ENCODE measurements at regions not wholly inside any gene's neighbourhood (a gene's known extent, or its start where the extent isn't known, plus 50 kb on each side); places are given as distances from the start of the nearest gene placed in this dataset.

GRCh38 chrX:142873214-142873613 lies 152.5 kb upstream of the SPANXN4 start:
- TF ChIP-seq RAD21 (IDR thresholded peaks at IDR 0.05; ENCODE audit: low read length): no peak
- TF ChIP-seq FOS (IDR thresholded peaks at IDR 0.05; ENCODE audit: low read depth, low read length): no peak
- TF ChIP-seq RCOR1 (IDR thresholded peaks at IDR 0.05; ENCODE audit: insufficient replicate concordance, low read length): no peak
- no peak for TF ChIP-seq NFE2L2 (IDR thresholded peaks at IDR 0.05; ENCODE audit: low read depth, low read length)
- no peak for TF ChIP-seq POLR2A (IDR thresholded peaks at IDR 0.05; ENCODE audit: low read depth, low read length)
- no peak for TF ChIP-seq ELK1 (IDR thresholded peaks at IDR 0.05; ENCODE audit: borderline replicate concordance, low read depth, low read length)
- TF ChIP-seq CEBPB (IDR thresholded peaks at IDR 0.05; ENCODE audit: low read depth, low read length): no peak
- TF ChIP-seq BHLHE40 (IDR thresholded peaks at IDR 0.05; ENCODE audit: low read depth, low read length): no peak
- no peak for TF ChIP-seq MXI1 (IDR thresholded peaks at IDR 0.05; ENCODE audit: borderline replicate concordance, low read depth, low read length)
- no peak for TF ChIP-seq USF2 (IDR thresholded peaks at IDR 0.05; ENCODE audit: low read depth, low read length)
- Histone ChIP-seq H2AK9ac (replicated peaks; ENCODE audit: low read depth, low read length, poor library complexity) (no peak overlapping the region), H3K4me1 (ENCODE audit: control insufficient read depth, insufficient read depth, low read length) (no peaks in the 10 kb centered on the region), H3K9me1 (ENCODE audit: insufficient read depth, low read length) (no peaks in the 10 kb centered on the region), H3K18ac (ENCODE audit: low read depth, low read length) (no peak overlapping the region), H2AK5ac (ENCODE audit: low read depth, low read length) (no peak overlapping the region), H2AFZ (replicated peaks; ENCODE audit: low read length, poor library complexity) (no peak overlapping the region), H3K14ac (replicated peaks; ENCODE audit: low read depth, low read length) (no peak overlapping the region), H2BK5ac (ENCODE audit: low read depth, low read length, poor library complexity, severe bottlenecking) (no peak overlapping the region), H4K5ac (ENCODE audit: low read depth, low read length) (no peak overlapping the region), H3K9ac (ENCODE audit: low read depth, low read length) (no peak overlapping the region), H2BK20ac (ENCODE audit: low read depth, low read length) (no peak overlapping the region), H3K27me3 (ENCODE audit: control insufficient read depth, insufficient read depth, low read length) (no peaks in the 10 kb centered on the region), H4K8ac (ENCODE audit: low read depth in 2 of 2, low read length in 2 of 2) (no peak overlapping the region), H3K4me2 (ENCODE audit: low read depth, low read length) (no peak overlapping the region), H3K9me3 (ENCODE audit: control insufficient read depth, insufficient read depth, low read length) (peaks cover 3% of the 10 kb centered on the region; the same call in 1 of the 2 replicates), H2BK15ac (ENCODE audit: low read depth, low read length) (no peak overlapping the region), H3K79me1 (ENCODE audit: low read depth in 1 of 2, low read length in 2 of 2) (no peaks in the 10 kb centered on the region), H4K20me1 (ENCODE audit: insufficient read depth, low read length) (no peaks in the 10 kb centered on the region), H3K56ac (ENCODE audit: extremely low read depth, insufficient read depth, low read length) (no peak overlapping the region), H3K27ac (ENCODE audit: insufficient read depth, low read length) (no peak overlapping the region), H4K91ac (ENCODE audit: insufficient read depth, low read depth, low read length) (no peak overlapping the region), H3K4ac (ENCODE audit: low read depth, low read length) (no peak overlapping the region), H3K4me3 (ENCODE audit: insufficient read depth, low read depth, low read length) (no peak overlapping the region), H2BK120ac (ENCODE audit: low read depth, low read length) (no peak overlapping the region), H3K23ac (ENCODE audit: low read depth, low read length) (no peak overlapping the region), H3K36me3 (ENCODE audit: control insufficient read depth, insufficient read depth, low read length) (no peaks in the 10 kb centered on the region)
- intact Hi-C loops (cut with micrococcal nuclease): no loop called here
- no CpG with 5 or more reads among the region's 1 CpG for WGBS, 2 experiments (ENCODE audit: extremely low coverage in 2 of 2, insufficient read length in 1 of 2)
- dilution Hi-C loops (cut with HindIII; ENCODE audit: low sequenced_read_pairs, unreplicated experiment): no loop called here
- ChIA-PET POLR2A (ENCODE audit: unreplicated experiment) (no interaction called here), CTCF (no interaction called here)
- in situ Hi-C loops (cut with MboI; ENCODE audit: low sequenced_read_pairs): no loop called here
- no peak for DNase-seq
- no TSS peak for BruUV-seq (replicated peaks)
- ATAC-seq (ENCODE audit: low read depth): no peak
